GM18909 (cell line): ENCODE measurements at regions not wholly inside any gene's neighbourhood (a gene's known extent, or its start where the extent isn't known, plus 50 kb on each side); places are given as distances from the start of the nearest gene placed in this dataset.

Experiments
- ATAC-seq: cut with Tn5 transposase; IDR thresholded peaks from one replicate; pipeline ENCODE4 v1.9.1; 2021; ENCODE audit warnings: mild to moderate bottlenecking; ENCODE audit not compliant: unreplicated experiment, poor library complexity

GRCh38 chr2:6474161-6475140, 391.3 kb downstream of the CMPK2 start:
- no peak for ATAC-seq

DNA sequence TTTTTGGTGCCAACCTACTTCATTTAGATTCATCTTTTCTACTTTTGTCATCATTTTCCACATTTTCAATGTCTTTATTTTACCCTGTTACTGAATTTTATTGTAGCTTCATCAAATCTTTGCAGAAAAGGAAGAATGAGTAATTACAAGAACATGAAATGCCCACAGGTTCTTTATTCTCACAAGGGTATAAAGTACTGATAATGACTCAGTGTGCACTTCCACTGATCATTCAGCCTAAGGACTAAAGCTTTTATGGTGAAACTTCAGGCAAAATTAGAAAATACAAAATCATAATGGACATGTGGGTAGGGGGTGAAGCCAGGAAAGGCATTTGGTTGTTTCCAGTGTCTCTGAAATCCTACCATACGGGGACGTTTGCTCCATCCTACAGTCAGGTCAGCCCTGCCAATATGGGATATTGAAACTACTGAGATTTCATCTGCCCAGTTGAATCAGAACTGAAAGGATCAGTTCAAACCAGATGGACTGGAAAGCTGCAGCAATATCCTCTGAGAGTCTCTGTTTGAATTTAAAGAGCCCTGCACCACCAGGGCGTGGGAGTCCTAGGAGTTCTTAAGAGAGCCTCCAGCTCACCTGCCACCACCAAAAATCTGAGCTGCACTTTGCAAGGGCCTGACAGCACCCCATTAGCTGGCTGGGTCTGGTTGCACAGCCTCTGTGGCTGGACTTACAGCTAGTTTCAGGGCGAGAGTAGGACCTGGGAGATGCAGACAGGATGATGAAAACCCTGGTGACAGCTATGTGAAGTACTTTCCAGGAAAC, 390.4 kb downstream of the CMPK2 start:
- ATAC-seq: peak; percentile 67

DNA sequence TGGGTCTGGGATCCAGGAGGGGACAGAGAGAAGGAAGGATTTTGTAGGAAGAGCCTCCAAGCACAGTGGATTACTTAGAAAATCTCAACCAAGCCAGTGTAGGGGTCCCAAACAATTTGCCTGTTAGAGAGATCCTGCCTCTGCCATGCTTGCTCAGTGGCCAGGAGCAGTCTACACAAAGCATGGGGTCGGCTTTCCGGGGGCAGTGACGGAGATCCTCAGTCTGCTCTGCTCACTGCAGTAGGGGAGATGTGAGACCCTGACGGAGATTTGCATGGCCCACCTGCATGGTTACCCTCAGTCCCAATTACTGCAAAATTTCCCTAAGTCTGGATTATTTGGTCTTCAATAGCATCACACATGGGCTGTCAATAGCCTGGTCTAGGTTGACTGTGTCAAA, 385.2 kb downstream of the CMPK2 start:
- ATAC-seq: no peak

- ATAC-seq: no peak
Observed at GRCh38 chr2:6482256-6482655, 383.5 kb downstream of the CMPK2 start.

GRCh38 chr2:6487765-6488164, 377.9 kb downstream of the CMPK2 start:
- ATAC-seq: no peak

DNA sequence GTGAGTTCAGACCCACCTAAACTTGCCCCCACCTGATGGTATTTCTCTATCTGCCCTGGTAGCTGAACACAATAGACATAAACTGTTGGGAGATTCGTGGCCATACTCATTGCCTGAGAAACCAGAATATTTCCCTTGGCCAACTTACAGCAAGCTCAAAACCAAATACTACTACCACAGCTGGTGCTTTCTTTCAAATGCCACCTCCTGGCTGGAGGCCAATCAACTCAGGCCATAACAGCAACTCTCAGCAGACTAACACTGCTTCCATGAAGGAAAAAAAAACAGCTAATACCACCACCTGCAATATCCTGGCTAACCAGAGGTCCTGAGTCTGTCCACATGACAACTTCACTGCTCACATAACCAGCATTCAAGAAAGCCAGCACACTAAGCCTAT, 373.1 kb downstream of the CMPK2 start:
- ATAC-seq: no peak

- ATAC-seq: no peak
Observed at GRCh38 chr2:6493266-6493665, 372.4 kb downstream of the CMPK2 start.

DNA sequence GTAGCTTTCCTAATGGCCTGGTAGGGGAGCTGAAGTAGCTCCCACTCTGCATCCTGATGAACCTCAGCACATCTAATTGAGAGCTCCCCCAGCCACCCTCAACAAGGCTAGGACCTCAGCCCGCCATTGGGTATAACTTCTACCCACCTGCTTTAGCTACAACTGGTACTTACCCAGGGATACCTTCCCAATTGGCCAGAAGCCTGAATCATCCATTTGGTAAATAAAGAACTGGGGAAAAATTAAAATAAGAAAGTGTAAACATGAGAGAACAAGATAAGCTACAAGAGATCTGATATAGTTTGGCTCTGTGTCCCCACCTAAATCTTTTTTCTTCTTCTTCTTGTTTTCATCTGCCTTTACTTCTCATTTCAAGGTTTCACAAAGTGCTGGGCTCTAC, 372.0 kb downstream of the CMPK2 start:
- no peak for ATAC-seq

- ATAC-seq: no peak
Observed at GRCh38 chr2:6495466-6495865, 370.2 kb downstream of the CMPK2 start.

- no peak for ATAC-seq
Observed at GRCh38 chr2:6496376-6496775, 369.3 kb downstream of the CMPK2 start.

- no peak for ATAC-seq
Observed at GRCh38 chr2:6497048-6497447, 368.7 kb downstream of the CMPK2 start.

GRCh38 chr2:6498841-6499240, 366.9 kb downstream of the CMPK2 start:
- no peak for ATAC-seq

- no peak for ATAC-seq
Observed at GRCh38 chr2:6499691-6500090, 366.0 kb downstream of the CMPK2 start.

- ATAC-seq: no peak
Observed at GRCh38 chr2:6506361-6506794, 359.3 kb downstream of the CMPK2 start.

DNA sequence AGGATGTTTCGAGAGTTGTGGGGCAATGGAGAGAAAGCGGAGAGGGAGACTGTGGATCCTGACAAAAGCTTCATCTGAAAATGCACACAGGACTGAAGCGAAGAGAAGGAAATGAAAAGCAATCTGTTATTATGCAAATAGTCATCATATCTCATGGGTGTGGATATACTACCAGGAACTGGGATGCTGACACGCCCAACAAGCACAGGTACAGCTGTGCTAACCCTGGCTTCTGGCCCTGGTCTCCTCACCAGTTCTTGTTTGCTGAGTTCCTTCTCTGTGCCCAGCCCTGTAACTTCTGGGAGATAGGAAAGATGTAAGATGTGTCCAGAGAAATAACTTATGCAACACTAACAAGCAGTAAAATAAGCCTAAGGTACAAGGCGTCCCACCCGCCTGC, 358.8 kb downstream of the CMPK2 start:
- no peak for ATAC-seq

- no peak for ATAC-seq
Observed at GRCh38 chr2:6510532-6510931, 355.2 kb downstream of the CMPK2 start.

- no peak for ATAC-seq
Observed at GRCh38 chr2:6512589-6512988, 353.1 kb downstream of the CMPK2 start.

GRCh38 chr2:6516674-6517073, 349.0 kb downstream of the CMPK2 start:
- ATAC-seq: no peak

GRCh38 chr2:6518361-6518760, 347.3 kb downstream of the CMPK2 start:
- ATAC-seq: no peak

DNA sequence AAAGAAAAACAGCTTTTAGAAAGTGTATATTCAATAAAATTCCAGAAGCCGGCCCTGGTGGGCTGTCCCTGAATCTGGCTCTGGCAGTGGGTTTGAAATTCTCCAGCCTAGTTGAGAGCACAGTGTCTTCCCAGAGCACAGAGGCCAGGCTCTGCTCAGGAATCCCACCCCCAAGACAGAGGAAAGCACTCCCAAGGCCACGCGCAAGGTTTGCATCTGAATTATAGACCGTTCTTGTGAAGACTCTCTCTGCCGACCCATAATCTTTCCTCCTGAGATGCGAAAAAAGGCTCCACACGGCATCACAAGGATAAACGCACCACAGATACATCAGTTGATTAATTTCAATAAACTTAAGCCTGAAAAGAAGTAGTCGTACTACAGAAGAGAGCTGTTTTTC, 342.2 kb downstream of the CMPK2 start:
- no peak for ATAC-seq
